ENCODE measurements at regions not wholly inside any gene's neighbourhood (a gene's known extent, or its start where the extent isn't known, plus 50 kb on each side); places are given as distances from the start of the nearest gene placed in this dataset.

DNA sequence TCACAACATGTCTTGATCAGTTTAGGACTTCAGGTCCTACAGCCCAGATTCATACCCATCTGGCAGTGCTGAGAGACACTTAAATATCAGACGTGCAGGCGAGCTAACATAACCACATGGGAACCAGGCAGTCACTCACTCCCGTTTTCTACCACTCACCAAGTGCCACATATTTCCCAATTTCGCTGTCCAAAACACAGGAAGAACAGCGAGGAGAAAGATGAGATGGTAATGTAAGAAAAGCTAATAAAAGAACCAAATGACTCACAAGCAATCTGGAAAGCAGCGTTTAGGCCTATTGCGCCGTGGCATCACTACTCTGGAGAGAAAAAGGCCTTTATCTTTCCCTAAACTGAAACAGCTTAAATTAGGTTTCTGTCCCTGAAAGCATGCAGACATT is 647.8 kb upstream of the SLC39A10 start:
- no peaks in the 10 kb centered on the region for H3K27me3 ChIP-seq (ENCODE audit: control insufficient read depth, insufficient read depth)
- no peaks in the 10 kb centered on the region for H3K4me1 ChIP-seq (ENCODE audit: control insufficient read depth, insufficient read depth, low read length)
- ATAC-seq = no peak
- DNase-seq = no peak
- H3K9me3 ChIP-seq (ENCODE audit: control insufficient read depth, low read length) = no peaks in the 10 kb centered on the region
- 47% methylated on average over 8 of the region's 8 CpGs for WGBS
- intact Hi-C loops (cut with DNase I) = no loop called here
- no peak overlapping the region for H3K4me3 ChIP-seq (ENCODE audit: low read length)
- no peak overlapping the region for H3K27ac ChIP-seq (ENCODE audit: low read length)

GRCh38 chr2:195006856-195007255 is 650.2 kb upstream of the SLC39A10 start:
- ATAC-seq (no peak), DNase-seq (no peak)
- WGBS = 61% methylated on average over 5 of the region's 5 CpGs
- no peaks in the 10 kb centered on the region for H3K9me3 ChIP-seq (ENCODE audit: control insufficient read depth, low read length)
- H3K4me3 ChIP-seq (ENCODE audit: low read length) = no peak overlapping the region
- H3K27ac ChIP-seq (ENCODE audit: low read length) = no peak overlapping the region
- no peaks in the 10 kb centered on the region for H3K4me1 ChIP-seq (ENCODE audit: control insufficient read depth, insufficient read depth, low read length)
- intact Hi-C loops (cut with DNase I) = no loop called here
- H3K27me3 ChIP-seq (ENCODE audit: control insufficient read depth, insufficient read depth) = no peaks in the 10 kb centered on the region

- intact Hi-C loops (cut with DNase I) = no loop called here
- H3K27ac ChIP-seq (ENCODE audit: low read length) = no peak overlapping the region
- no peaks in the 10 kb centered on the region for H3K27me3 ChIP-seq (ENCODE audit: control insufficient read depth, insufficient read depth)
- no peaks in the 10 kb centered on the region for H3K9me3 ChIP-seq (ENCODE audit: control insufficient read depth, low read length)
- DNase-seq (no peak), ATAC-seq (no peak)
- no peaks in the 10 kb centered on the region for H3K4me1 ChIP-seq (ENCODE audit: control insufficient read depth, insufficient read depth, low read length)
- WGBS = 59% methylated on average over 4 of the region's 4 CpGs
- no peak overlapping the region for H3K4me3 ChIP-seq (ENCODE audit: low read length)
These were observed 653.0 kb upstream of the SLC39A10 start for GRCh38 chr2:195003881-195004471.

GRCh38 chr2:195001924-195002323 is 655.1 kb upstream of the SLC39A10 start:
- no peaks in the 10 kb centered on the region for H3K27me3 ChIP-seq (ENCODE audit: control insufficient read depth, insufficient read depth)
- no peak overlapping the region for H3K27ac ChIP-seq (ENCODE audit: low read length)
- ATAC-seq = no peak
- intact Hi-C loops (cut with DNase I) = no loop called here
- no peak for DNase-seq
- no peaks in the 10 kb centered on the region for H3K9me3 ChIP-seq (ENCODE audit: control insufficient read depth, low read length)
- 86% methylated on average over 3 of the region's 3 CpGs for WGBS
- H3K4me1 ChIP-seq (ENCODE audit: control insufficient read depth, insufficient read depth, low read length) = no peaks in the 10 kb centered on the region
- no peak overlapping the region for H3K4me3 ChIP-seq (ENCODE audit: low read length)

DNA sequence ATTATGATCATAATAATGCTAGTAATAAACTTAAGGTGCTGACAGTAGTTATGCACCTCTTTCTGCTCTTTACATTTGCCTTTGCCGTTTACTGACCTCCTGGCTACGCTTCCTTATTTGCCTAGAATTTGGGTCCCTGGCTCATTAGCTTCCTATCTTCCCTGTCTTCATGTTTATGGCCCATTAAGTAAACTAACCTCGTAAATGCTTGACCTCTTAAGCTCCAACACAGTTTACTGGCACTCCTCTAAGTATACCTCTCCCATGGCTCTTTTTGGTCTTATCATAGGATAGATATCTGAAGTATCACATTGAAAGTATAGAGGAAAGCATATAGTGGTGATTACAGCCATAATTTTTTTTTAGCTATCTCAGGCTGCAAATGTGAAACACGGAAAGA is 657.3 kb upstream of the SLC39A10 start:
- 67% methylated on average over 4 of the region's 4 CpGs for WGBS
- no peaks in the 10 kb centered on the region for H3K9me3 ChIP-seq (ENCODE audit: control insufficient read depth, low read length)
- no peak overlapping the region for H3K4me3 ChIP-seq (ENCODE audit: low read length)
- no peaks in the 10 kb centered on the region for H3K4me1 ChIP-seq (ENCODE audit: control insufficient read depth, insufficient read depth, low read length)
- intact Hi-C loops (cut with DNase I) = no loop called here
- H3K27ac ChIP-seq (ENCODE audit: low read length) = no peak overlapping the region
- no peaks in the 10 kb centered on the region for H3K27me3 ChIP-seq (ENCODE audit: control insufficient read depth, insufficient read depth)
- DNase-seq = no peak
- no peak for ATAC-seq

- no peak for ATAC-seq
- intact Hi-C loops (cut with DNase I) = no loop called here
- no peak for DNase-seq
- 72% methylated on average over 2 of the region's 2 CpGs for WGBS
- H3K9me3 ChIP-seq (ENCODE audit: control insufficient read depth, low read length) = no peaks in the 10 kb centered on the region
- H3K27me3 ChIP-seq (ENCODE audit: control insufficient read depth, insufficient read depth) = no peaks in the 10 kb centered on the region
- H3K27ac ChIP-seq (ENCODE audit: low read length) = no peak overlapping the region
- H3K4me1 ChIP-seq (ENCODE audit: control insufficient read depth, insufficient read depth, low read length) = no peaks in the 10 kb centered on the region
- H3K4me3 ChIP-seq (ENCODE audit: low read length) = no peak overlapping the region
These were observed 664.4 kb upstream of the SLC39A10 start for GRCh38 chr2:194992648-194993047.

- no peaks in the 10 kb centered on the region for H3K27me3 ChIP-seq (ENCODE audit: control insufficient read depth, insufficient read depth)
- H3K9me3 ChIP-seq (ENCODE audit: control insufficient read depth, low read length) = no peaks in the 10 kb centered on the region
- H3K27ac ChIP-seq (ENCODE audit: low read length) = no peak overlapping the region
- DNase-seq (no peak), ATAC-seq (no peak)
- intact Hi-C loops (cut with DNase I) = no loop called here
- 59% methylated on average over 1 of the region's 1 CpG for WGBS
- no peak overlapping the region for H3K4me3 ChIP-seq (ENCODE audit: low read length)
- no peaks in the 10 kb centered on the region for H3K4me1 ChIP-seq (ENCODE audit: control insufficient read depth, insufficient read depth, low read length)
These were observed 671.8 kb upstream of the SLC39A10 start for GRCh38 chr2:194985258-194985657.

DNA sequence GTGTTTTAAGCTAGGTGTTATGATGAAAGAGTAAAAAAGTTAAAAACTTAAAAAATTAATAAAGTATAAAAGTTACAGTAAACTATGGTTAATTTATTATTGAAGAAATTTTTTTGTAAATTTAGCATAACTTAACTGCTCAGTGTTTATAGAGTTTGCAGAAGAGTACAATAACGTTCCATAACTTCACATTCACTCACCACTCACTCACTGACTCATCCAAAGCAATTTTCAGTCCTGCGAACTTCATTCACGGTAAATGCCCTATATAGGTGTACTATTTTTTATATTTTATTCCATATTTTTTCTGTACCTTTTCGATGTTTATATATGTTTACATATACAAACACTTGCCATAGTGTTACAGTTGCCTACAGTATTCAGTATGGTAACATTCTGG is 694.8 kb upstream of the SLC39A10 start:
- H3K27me3 ChIP-seq (ENCODE audit: control insufficient read depth, insufficient read depth) = no peaks in the 10 kb centered on the region
- no peak for ATAC-seq
- WGBS = 81% methylated on average over 4 of the region's 4 CpGs
- H3K4me1 ChIP-seq (ENCODE audit: control insufficient read depth, insufficient read depth, low read length) = no peaks in the 10 kb centered on the region
- no peaks in the 10 kb centered on the region for H3K9me3 ChIP-seq (ENCODE audit: control insufficient read depth, low read length)
- intact Hi-C loops (cut with DNase I) = no loop called here
- no peak overlapping the region for H3K27ac ChIP-seq (ENCODE audit: low read length)
- H3K4me3 ChIP-seq (ENCODE audit: low read length) = no peak overlapping the region
- DNase-seq = no peak

DNA sequence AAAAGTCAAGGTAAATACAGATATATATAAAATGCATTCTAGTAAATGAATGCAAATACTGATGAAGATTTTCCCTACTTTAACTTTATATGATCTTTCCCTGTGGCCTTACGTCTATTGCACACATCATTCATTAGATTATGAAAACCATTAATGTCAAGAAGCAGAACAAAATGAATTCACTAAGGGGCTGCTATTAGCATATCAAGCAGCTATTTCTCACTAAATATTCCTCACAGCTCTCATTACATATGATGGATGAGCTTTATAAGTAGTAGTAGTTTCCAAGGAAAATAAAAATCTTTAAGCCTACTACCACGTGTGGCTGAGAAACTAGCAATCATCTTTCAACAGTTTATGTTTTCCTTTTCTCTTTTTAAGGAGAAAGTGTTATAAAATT is 702.8 kb upstream of the SLC39A10 start:
- ATAC-seq = no peak
- intact Hi-C loops (cut with DNase I) = no loop called here
- H3K4me3 ChIP-seq (ENCODE audit: low read length) = no peak overlapping the region
- H3K9me3 ChIP-seq (ENCODE audit: control insufficient read depth, low read length) = no peaks in the 10 kb centered on the region
- H3K4me1 ChIP-seq (ENCODE audit: control insufficient read depth, insufficient read depth, low read length) = no peaks in the 10 kb centered on the region
- no peaks in the 10 kb centered on the region for H3K27me3 ChIP-seq (ENCODE audit: control insufficient read depth, insufficient read depth)
- DNase-seq = no peak
- H3K27ac ChIP-seq (ENCODE audit: low read length) = no peak overlapping the region
- 77% methylated on average over 2 of the region's 2 CpGs for WGBS

- intact Hi-C loops (cut with DNase I) = no loop called here
- DNase-seq (no peak), ATAC-seq (no peak)
- 51% methylated on average over 1 of the region's 1 CpG for WGBS
- H3K4me1 ChIP-seq (ENCODE audit: control insufficient read depth, insufficient read depth, low read length) = no peaks in the 10 kb centered on the region
- no peak overlapping the region for H3K4me3 ChIP-seq (ENCODE audit: low read length)
- no peaks in the 10 kb centered on the region for H3K27me3 ChIP-seq (ENCODE audit: control insufficient read depth, insufficient read depth)
- no peak overlapping the region for H3K27ac ChIP-seq (ENCODE audit: low read length)
- H3K9me3 ChIP-seq (ENCODE audit: control insufficient read depth, low read length) = no peaks in the 10 kb centered on the region
These were observed 710.2 kb upstream of the SLC39A10 start for GRCh38 chr2:194946826-194947225.

DNA sequence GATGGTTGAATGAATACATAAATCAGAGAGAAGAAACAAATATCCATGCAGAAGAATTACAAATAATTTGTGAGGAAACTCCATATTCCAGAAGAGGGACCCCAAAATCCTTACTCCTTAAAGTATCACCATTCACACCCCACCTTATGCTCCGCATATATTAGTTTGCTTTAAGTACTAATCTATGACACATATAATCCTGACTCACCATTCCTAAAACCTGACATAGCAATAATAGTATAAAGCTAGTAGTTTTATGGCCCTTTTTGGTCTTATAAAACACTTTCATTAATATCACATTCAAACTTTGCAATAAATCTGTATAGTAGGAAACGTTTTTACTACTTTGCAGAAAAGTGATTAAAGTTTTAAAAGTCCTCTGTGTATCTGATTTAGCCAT is 719.0 kb upstream of the SLC39A10 start:
- Histone ChIP-seq H3K4me3 (ENCODE audit: low read length) (no peak overlapping the region), H3K27me3 (ENCODE audit: control insufficient read depth, insufficient read depth) (no peaks in the 10 kb centered on the region), H3K27ac (ENCODE audit: low read length) (no peak overlapping the region), H3K4me1 (ENCODE audit: control insufficient read depth, insufficient read depth, low read length) (no peaks in the 10 kb centered on the region), H3K9me3 (ENCODE audit: control insufficient read depth, low read length) (no peaks in the 10 kb centered on the region)
- ATAC-seq (no peak), DNase-seq (no peak)
- 69% methylated on average over 2 of the region's 2 CpGs for WGBS
- intact Hi-C loops (cut with DNase I) = no loop called here

- Histone ChIP-seq H3K4me3 (ENCODE audit: low read length) (no peak overlapping the region), H3K9me3 (ENCODE audit: control insufficient read depth, low read length) (no peaks in the 10 kb centered on the region), H3K27me3 (ENCODE audit: control insufficient read depth, insufficient read depth) (no peaks in the 10 kb centered on the region), H3K27ac (ENCODE audit: low read length) (no peak overlapping the region), H3K4me1 (ENCODE audit: control insufficient read depth, insufficient read depth, low read length) (no peaks in the 10 kb centered on the region)
- intact Hi-C loops (cut with DNase I) = no loop called here
- ATAC-seq = no peak
- no peak for DNase-seq
- WGBS = 80% methylated on average over 7 of the region's 7 CpGs
These were observed 729.5 kb upstream of the SLC39A10 start for GRCh38 chr2:194927489-194927888.
